ENCODE measurements at regions not wholly inside any gene's neighbourhood (a gene's known extent, or its start where the extent isn't known, plus 50 kb on each side); places are given as distances from the start of the nearest gene placed in this dataset.

DNA sequence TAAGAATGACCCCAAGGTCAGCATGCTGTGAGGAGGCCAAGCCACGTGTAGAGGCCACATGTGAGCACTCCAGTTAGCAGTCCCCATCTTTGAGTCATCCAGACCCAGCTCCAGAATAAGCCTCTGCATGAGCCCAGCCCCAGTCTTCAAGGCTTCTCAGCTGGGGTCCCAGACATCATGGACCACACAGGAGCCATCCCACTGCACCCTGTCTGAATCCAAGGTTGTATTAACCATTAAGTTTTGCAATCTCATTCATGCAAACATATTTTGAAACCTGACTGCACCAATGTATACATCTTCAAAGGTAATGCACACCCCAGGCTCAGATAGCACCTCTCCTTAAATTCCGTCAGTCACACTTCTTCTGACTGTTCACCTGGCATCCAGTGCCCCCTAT, 249.1 kb upstream of the CHRNA7 start:
- no peak overlapping the region for H3K4me2 ChIP-seq (ENCODE audit: control insufficient read depth, insufficient read depth)
- intact Hi-C loops (cut with micrococcal nuclease; ENCODE audit: unreplicated experiment) (no loop called here), in situ Hi-C loops (cut with MboI) (loop anchor here (5.0 kb wide), 1 partner anchor 51 kb away; no protein-coding TSS in a partner anchor)
- ChIA-PET POLR2A (no interaction called here), SMC1A (ENCODE audit: uncharacterized antibody, unreplicated experiment) (no interaction called here), RAD21 (ENCODE audit: unreplicated experiment) (no interaction called here), CTCF (no interaction called here)
- H3K4me3 ChIP-seq, result no peak overlapping the region
- no peaks in the 10 kb centered on the region for H4K20me1 ChIP-seq (ENCODE audit: control insufficient read depth, insufficient read depth)
- no peaks in the 10 kb centered on the region for H3K9me3 ChIP-seq (replicated peaks; ENCODE audit: control insufficient read depth, insufficient read depth, low read length)
- H3K36me3 ChIP-seq (ENCODE audit: control insufficient read depth in 2 of 2, insufficient read depth in 2 of 2, low read length in 1 of 2), result no peaks in the 10 kb centered on the region
- peaks cover 0 to 3% of the 10 kb centered on the region in 2 experiments; a peak in 2 of 4 replicates for H3K27me3 ChIP-seq (replicated peaks in 1 of 2; ENCODE audit: control insufficient read depth in 2 of 2, insufficient read depth in 2 of 2, low read length in 1 of 2)
- FAIRE-seq (no peak), DNase-seq (ENCODE audit: low read depth, low spot score) (no peak), ATAC-seq (no peak)
- no peak overlapping the region for H3K9ac ChIP-seq (ENCODE audit: control insufficient read depth, insufficient read depth, low read length)
- H3K79me2 ChIP-seq (ENCODE audit: control insufficient read depth, insufficient read depth, low read length), result no peaks in the 10 kb centered on the region
- WGBS (ENCODE audit: insufficient coverage, insufficient replicate concordance, low lambda C conversion rate, missing lambda C conversion rate), result 3% methylated on average over 2 of the region's 2 CpGs
- H3K27ac ChIP-seq (ENCODE audit: control insufficient read depth, insufficient read depth), result no peak overlapping the region
- BruUV-seq (replicated peaks), result no TSS peak
- no peak for TF ChIP-seq FOS (IDR thresholded peaks at IDR 0.05; ENCODE audit: borderline replicate concordance, extremely low read depth, insufficient read length)
- no peak for TF ChIP-seq BMI1 (IDR thresholded peaks at IDR 0.05; ENCODE audit: borderline replicate concordance)
- TF ChIP-seq SUPT20H (IDR thresholded peaks at IDR 0.05; ENCODE audit: borderline replicate concordance, control insufficient read depth, low read depth, low read length), result no peak
- no peak for TF ChIP-seq RB1 (IDR thresholded peaks at IDR 0.05; ENCODE audit: borderline replicate concordance)
- TF ChIP-seq STAT1 (conservative IDR thresholded peaks at IDR 0.05), result no peak
- TF ChIP-seq KAT2A (conservative IDR thresholded peaks at IDR 0.05; ENCODE audit: control insufficient read depth, low read depth, low read length), result no peak
- TF ChIP-seq SRF (IDR thresholded peaks at IDR 0.05; ENCODE audit: low read depth in 2 of 2, low read length in 2 of 2), result no peak
- TF ChIP-seq SUZ12 (IDR thresholded peaks at IDR 0.05; ENCODE audit: unreplicated experiment), result no peak
- TF ChIP-seq TBL1XR1 (IDR thresholded peaks at IDR 0.05; ENCODE audit: low read depth, low read length), result no peak
- no peak for TF ChIP-seq POLR2AphosphoS5 (IDR thresholded peaks at IDR 0.05; ENCODE audit: low read length)
- TF ChIP-seq ZNF207 (IDR thresholded peaks at IDR 0.05; ENCODE audit: borderline replicate concordance), result no peak
- no peak for TF ChIP-seq SP1 (IDR thresholded peaks at IDR 0.05; ENCODE audit: low read depth, low read length)
- no peaks in the 10 kb centered on the region for H3K4me1 ChIP-seq (ENCODE audit: control insufficient read depth, insufficient read depth, low read length)
- no peak overlapping the region for H2AFZ ChIP-seq (ENCODE audit: control insufficient read depth, low read depth, low read length)

All from GM12878 (cell line).